Hippocampal formation (tissue), 2 donors: ENCODE measurements at regions not wholly inside any gene's neighbourhood (a gene's known extent, or its start where the extent isn't known, plus 50 kb on each side); places are given as distances from the start of the nearest gene placed in this dataset.

Experiments used
- DNase-seq, 2 donors: peaks; one replicate each; lab custom pipeline; 2025; lab: John Stamatoyannopoulos, UW

GRCh38 chr3:182462152-182462551, 331.2 kb upstream of the ATP11B start:
- DNase-seq, result no peak

DNA sequence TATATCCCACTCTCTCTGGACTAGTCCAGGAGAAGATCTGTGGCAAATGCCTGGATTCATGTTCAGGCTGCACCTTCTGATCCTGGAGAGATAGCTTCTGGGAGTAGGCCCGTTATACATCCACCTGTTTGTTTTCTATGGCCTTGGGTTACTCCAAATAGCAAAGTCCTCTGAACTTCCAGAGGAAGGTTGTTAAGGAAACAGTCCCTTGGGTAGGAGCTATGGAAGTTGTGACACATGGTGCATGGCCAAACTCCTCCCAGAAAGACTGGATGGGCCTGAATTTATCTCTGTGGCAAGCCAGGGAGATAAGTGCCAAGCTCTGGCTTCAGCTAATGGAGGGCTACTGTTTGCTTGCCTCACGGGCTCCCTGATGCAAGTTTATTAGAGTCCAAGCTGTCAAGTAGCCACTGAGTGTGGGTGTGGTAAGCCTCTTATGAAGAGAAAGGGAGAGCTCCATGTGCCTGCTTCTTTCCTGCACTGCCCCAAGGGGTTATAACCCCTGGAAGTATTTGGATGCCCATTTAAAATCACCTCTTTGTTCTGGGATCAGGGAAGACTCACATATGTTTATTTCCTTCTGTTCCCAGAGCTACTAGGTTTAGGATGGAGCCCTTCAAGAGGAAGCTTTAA, 328.7 kb upstream of the ATP11B start:
- no peak for DNase-seq

DNA sequence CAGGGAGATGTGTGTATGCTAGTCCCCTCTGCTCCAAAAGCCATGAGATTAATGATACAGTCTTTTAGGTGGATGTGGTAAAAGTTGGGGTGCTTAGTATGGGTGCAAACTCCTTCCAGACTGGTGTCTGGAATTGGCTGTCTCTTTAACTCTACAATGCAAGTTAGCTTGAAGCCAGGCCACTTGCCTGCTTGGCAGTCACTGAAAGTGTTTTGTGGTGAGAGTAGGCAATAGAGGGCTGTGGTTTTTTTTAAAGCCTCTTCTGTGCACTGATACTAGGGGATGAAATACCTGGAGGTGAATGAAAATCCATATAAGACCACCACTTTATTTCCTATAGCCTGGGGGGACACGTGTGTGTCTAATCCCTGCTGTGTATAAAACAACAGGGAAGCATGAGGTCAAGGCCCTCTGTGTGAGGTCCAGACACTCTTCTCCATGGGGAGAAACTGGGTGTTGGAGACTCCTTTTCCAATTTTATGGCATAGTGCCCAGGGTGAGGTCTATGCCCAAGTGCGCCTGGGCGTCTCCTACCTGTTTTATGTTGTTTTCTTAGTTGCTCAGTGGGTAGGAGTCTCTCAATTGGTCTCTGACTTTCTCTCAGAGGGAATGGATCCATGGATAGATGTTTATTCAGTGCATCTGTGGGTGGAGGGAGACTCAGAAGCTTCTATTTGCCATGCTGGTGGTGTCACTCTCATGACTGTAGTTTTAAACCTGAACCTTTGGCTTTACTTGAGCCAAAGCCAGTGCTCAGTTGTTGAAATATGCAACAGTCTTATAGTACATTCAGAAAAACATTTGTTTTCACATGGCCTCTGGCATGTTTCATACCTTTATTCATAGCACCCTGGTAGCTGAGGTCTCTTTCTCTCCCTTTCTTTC, 327.8 kb upstream of the ATP11B start:
- DNase-seq, result no peak

DNA sequence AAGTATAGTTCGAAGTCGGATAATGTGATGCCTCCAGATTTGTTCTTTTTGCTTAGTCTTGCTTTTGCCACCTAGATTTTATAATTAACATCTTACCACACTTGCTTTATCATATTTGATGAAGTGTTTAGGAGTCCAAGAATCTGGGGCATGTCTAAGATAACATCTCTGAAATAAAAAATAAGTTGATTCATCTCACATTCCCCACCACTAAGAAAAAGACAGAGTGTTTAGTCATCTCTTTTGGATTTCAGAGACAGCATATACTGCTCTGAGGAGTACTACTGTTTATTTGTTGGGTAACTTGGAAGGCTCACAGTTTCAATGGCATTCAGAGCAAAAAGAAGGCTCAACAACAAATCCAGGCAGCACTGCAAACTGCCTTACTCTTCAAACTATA, 324.2 kb upstream of the ATP11B start:
- no peak for DNase-seq

DNA sequence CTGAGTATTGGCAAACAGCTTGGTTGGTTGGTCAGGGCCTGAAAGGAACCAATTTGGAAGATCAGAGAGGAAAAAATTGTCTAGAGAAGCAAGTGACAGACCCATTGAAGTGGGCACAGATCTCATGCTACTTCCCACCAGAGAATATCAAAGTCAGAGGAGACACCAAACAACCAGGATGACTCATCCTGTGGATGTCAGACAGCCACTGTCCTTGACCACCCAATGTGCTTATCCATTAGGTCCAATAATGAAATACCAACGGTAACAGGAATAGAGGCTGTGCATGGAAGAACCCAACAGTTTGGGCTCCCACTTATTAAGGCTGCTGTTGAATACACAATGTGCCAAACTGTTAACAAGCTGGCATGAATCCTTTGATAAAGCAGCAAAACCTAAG, 323.1 kb upstream of the ATP11B start:
- DNase-seq, result no peak

DNA sequence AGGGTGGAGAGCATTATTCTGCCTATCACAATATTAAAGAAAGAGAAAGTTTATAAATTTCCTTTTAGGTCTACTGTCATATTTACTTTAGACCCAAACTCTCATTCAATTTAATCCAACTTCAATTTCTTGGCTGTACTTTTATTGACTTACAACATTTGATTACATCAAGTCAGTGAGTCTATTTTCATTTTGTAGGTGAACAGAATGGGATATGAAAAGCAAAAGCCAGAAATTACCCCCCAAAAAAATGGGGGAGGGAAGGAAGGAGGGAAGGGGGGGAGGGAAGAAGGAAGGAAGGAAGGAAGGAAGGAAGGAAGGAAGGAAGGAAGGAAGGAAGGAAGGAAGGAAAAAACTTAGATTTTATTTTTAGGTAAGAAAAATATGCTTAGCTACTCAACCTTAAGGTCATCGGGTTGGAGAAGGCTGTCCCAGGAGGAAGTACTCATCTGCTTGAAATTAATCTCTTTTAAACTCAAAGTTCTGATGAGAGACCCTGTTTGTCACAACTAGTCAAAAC, 320.1 kb upstream of the ATP11B start:
- DNase-seq, result no peak

GRCh38 chr3:182478369-182478768, 314.9 kb upstream of the ATP11B start:
- DNase-seq, result no peak

DNA sequence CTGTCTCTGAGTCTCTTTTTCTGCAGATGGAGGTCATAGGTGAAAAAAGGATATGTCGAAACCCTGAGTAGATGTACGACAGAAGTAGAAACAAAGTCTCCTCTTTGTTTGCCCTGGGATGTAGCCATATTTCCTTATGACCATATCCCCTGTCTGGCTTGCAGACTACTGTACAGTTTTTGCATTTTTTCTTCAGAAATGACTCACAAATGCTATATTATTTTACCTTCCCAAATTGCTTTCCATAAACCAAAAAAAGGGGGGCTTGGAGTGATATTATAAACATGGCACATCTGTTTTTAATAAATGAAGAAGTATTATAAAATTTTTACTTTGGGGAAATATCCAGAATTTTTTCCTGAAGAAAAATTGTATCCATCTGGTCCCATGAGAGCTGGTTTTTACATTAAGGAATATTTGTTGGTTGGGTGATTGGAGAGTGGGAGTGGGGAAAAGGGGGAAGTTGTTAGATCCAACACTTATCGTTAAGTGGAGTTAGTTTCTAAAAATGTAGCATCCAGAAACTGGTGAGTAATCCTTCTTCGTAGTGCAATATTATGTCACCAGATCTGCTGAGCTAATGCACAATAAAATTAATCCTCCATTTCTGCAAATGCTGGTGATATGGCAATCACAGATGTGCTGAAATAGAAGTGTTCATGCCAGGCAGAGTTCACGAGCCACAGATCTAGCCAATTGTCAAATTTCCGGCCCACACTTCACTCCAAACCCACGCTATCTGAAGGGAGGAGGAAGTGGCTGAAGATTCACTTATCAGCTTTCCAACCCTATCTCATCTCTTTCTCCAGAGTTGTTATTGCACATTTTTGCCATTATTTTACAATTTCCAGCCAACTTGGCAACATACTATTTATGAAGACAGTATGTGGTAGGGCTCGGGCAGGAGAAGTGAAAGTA, 313.6 kb upstream of the ATP11B start:
- no peak for DNase-seq

DNA sequence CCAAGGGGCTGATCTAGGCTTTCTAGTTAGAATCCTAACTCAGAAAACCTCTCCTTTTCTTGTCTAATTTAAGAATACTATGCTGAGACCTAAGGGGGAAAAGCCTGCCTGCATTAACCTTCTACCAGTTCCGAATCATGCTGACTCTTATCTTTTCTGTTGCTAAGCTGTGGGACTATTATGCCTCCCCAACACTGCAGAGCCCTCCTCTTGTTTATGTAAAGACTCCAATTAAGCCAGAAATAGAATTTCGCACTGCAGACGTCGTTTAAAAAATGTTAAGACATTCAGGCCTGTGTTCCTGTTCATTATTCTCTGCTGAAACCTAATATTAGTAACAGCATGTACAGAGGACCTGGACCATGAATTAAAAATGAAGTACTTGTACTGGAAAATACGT, 310.6 kb upstream of the ATP11B start:
- no peak for DNase-seq

DNA sequence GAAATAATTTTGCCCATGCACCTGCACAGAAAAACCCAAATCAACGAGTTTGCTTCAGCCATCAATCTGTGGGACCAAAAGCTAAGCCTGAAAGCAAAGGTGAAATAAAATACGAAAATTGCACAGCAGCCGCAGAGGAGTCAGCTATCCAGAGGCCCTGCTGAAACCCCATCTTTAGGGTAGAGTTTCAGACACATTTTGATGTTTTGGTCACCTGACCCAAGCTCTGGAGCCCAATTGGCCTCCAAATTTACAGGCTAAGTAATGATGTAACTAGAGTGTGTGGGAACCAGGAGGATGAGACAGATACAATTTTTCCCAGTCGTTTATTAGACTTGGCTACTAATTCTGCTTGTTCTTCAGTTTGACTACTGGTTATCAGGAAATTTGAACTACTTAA, 308.6 kb upstream of the ATP11B start:
- DNase-seq, result no peak

DNA sequence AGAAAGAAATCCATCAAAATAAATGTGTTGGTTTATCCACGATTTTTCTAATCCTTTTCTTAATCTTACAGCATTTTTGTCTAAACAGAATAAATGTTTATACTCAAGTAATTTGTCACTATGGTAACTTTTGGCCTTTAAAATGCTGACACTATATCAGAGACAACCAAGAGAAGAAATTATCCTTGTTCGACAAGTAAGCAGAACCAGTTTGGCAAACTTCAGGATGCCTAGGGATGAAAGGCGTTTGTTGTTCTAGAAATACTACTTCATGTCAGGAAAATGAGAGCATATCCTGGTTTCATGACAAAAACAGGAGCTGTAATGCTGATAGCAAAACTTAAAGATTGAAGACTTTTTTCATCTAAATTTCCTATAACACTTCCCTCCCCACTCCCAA, 308.0 kb upstream of the ATP11B start:
- no peak for DNase-seq

DNA sequence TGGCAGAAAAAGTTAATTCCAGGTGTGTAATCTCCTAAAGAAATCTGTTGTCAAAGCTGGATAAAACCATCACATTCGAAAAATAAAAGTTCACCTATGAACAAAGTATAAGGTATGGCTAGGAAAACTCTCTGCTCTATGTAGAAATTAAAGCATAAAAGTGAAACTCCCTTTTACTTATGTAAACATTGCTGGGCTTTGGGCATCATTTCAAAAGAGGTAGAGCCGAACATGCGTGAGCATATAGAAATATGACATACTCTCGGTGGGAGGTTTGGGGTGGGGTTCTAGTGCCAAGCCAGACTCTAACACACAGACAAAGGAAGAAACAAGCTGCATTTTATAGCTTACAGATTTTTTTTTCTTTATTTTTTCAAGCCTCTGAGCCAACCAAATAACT, 306.8 kb upstream of the ATP11B start:
- no peak for DNase-seq

- DNase-seq, result no peak
Observed at GRCh38 chr3:182487143-182487542, 306.2 kb upstream of the ATP11B start.

- no peak for DNase-seq
Observed at GRCh38 chr3:182487611-182488010, 305.7 kb upstream of the ATP11B start.

GRCh38 chr3:182490596-182491491, 302.5 kb upstream of the ATP11B start:
- DNase-seq, result peak in 1 of 2 donors; percentile 76

- no peak for DNase-seq
Observed at GRCh38 chr3:182491577-182491976, 301.7 kb upstream of the ATP11B start.

DNA sequence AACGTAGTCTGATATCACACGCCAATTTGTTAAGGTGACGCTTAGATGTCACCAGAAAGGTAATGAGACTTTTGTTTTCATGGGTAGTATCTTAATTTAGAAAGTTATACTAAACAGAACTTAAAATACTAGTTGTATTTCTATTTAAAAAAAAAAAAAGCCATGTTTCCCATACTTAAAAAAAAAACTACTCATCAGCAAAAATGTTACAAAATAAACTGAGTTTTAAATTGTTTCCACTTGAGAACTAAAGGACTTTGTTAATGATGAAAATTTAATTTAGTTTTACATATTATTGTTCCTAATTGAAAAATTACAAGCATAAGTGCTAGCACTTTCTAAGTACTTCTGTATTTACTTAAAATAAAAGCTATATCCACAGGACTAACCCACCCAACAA, 300.8 kb upstream of the ATP11B start:
- no peak for DNase-seq

DNA sequence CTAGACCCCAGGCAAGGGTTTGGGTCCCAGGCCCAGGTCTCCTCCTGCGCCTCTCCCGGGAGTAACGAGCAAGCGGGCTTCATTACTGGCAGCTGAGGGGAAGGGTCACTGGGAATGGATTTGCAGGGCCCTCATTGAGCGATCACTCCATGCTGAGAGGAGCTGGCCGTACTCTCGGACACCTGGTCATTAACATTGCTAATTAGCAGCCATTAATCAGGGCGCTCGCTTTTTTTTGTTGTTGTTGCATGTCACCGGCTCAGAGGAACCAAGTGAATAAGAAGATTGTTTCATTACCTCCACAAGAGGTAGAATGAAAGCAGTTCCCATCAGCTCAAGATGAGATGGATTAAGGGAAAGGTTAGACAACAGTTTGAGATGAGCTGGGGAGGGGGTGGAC, 293.0 kb upstream of the ATP11B start:
- no peak for DNase-seq

DNA sequence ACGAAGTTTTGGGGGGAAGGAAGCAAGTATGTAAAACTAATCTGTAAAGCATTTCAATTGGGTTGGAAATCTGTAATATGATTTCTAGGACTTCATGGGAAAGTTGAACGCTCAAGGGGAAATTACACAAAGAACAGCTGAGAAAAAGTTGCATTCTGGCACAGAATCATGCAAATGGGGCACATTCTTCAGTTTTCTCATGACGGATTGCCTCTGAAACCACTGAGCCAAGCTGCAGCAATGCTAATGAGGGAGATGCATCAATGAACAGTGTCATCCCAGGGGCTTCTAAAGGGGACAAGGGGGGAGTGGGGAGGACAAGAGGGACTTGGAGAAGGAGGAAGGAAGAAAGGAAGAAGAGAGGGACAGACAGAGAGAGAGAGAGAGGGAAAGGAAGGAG, 291.4 kb upstream of the ATP11B start:
- DNase-seq, result no peak

GRCh38 chr3:182503401-182503800, 289.9 kb upstream of the ATP11B start:
- DNase-seq, result no peak
